ENCODE measurements at regions not wholly inside any gene's neighbourhood (a gene's known extent, or its start where the extent isn't known, plus 50 kb on each side); places are given as distances from the start of the nearest gene placed in this dataset.
A peak's percentile ranks its signal among the peaks of the same experiment; 100 is the strongest.
"Not testable (repeated sequence)": the region's sequence is repeated elsewhere in the genome, so short reads cannot be mapped to it uniquely, and the experiment has no call there.

- DNase-seq (ENCODE audit: low spot score) (no peak), FAIRE-seq (no peak)
Observed at GRCh38 chr11:92122561-92122960, 102.1 kb upstream of the FAT3 start.

DNA sequence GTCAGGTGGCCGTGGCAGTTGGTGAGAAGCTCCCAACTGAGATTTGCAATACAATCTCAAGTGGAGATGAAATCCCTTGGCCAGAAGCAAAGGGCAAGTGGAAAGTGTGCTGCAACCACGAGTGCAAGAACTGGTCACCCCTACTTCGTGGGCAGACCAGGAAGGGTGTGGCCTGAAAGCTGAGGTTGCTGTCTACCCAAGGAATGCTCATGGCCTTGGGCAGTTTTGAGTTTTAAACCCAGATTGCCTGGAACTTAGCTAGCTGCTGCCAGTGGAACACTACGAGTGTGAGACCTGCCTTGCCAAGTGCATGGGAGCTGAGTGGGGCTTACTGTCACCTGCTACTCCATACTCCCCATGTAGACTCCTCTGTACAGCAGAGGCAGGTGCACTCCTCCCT is 113.3 kb upstream of the FAT3 start:
- FAIRE-seq (no peak), DNase-seq (ENCODE audit: low spot score) (no peak)

- no peak for DNase-seq (ENCODE audit: low spot score)
- FAIRE-seq, result no peak
Observed at GRCh38 chr11:92109466-92109865, 115.2 kb upstream of the FAT3 start.

DNA sequence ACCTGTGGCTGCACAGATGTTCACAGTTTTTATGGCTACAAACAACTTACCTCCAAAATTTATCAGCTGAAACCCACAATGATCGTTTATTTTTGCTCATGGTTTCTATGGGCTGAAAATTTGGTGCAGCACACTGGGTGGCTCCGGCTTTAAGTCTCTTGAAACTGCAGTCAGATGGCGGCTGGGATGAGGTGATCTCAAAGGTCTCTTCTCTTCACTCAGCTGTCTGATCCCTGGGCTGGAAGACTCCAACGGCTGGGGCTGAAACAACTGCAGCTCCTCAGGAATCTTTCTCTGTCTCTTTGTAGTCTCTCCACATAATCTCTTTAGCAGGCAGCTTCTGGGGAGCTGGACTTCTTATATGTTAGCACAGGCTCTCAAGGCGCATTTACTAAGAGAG is 117.3 kb upstream of the FAT3 start:
- no peak for DNase-seq (ENCODE audit: low spot score)
- FAIRE-seq, result no peak

DNA sequence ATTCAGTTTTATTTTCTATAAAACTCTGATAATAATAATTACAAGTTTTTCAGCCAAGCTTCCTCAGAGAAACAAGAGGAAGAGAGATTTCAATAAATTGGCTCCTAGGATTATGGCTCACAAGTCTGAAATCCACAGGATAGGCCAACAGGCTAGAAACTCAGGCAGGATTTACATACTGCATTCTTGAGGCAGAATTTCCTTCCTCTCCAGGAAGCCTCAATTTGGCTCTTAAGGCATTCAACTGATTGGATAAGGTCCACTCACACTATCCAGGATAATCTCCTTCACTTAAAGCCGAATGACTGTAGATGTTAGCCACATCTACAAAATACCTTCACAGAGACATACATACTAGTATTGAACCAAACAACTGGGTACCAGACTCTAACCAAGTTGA is 120.3 kb upstream of the FAT3 start:
- no peak for FAIRE-seq
- no peak for DNase-seq (ENCODE audit: low spot score)

GRCh38 chr11:92101920-92102319 is 122.7 kb upstream of the FAT3 start:
- no peak for DNase-seq (ENCODE audit: low spot score)
- FAIRE-seq, result no peak

GRCh38 chr11:92099183-92099582 is 125.4 kb upstream of the FAT3 start:
- DNase-seq (ENCODE audit: low spot score) (no peak), FAIRE-seq (no peak)

DNA sequence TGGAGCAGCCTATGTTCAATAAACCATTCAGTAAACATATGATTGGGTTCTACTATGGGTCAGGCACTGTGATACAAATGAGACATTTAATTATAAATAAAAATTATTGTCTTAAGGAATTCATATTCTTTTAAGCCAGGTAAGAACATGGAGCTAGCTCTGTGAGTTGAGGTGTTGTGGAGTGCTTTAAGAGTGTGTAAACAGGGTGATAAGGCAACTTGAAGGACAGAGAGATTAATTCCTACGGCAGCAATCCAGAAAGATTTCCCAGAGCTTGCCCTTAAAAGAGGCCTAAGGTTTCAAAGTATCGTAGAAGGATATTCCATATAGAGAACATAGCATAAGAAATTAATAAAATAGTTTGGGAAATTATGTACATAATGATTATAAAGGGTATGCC is 126.4 kb upstream of the FAT3 start:
- FAIRE-seq (no peak), DNase-seq (ENCODE audit: low spot score) (no peak)

DNA sequence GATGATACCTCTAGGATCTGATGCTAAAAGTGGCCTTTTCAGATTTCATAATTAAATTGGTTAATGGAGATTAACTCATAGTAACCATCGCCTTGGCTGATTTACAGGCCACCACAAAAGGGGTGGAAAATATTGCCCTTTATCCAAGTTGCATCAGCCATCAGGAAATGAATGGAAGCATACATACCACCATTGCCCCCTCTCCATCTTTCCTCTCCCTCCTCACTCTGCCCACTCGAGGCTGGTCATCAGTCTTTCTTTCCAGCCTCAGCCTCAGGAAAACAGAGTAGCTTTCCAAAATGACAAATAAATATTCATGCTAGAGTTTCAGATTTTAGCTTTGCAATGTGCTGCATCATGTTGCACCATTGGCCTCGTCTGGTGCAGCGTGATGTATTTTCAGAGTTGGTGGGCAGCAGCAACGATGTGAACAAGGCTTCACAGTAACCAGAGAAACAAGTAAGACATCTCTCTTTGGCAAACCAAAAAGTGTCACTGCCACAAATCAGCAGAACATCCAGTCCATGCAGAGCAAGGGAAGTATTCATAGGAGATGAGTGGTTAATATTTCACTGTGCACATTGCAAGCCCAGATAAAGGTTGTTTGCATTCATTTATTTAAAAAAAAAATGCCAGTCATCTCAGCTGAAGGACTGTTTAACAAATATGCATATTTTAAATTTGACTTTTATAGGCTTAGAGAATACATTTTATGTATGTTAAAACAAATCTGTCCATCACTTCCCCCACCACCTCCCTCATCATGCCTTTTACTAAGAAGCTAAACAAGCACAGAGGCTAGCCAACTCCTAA is 136.7 kb upstream of the FAT3 start:
- no peak for FAIRE-seq
- no peak for DNase-seq (ENCODE audit: low spot score)

GRCh38 chr11:92083123-92083522 is 141.5 kb upstream of the FAT3 start:
- FAIRE-seq (peak; percentile 5), DNase-seq (ENCODE audit: low spot score) (no peak)

GRCh38 chr11:92082652-92083051 is 142.0 kb upstream of the FAT3 start:
- no peak for FAIRE-seq
- DNase-seq (ENCODE audit: low spot score), result no peak

- FAIRE-seq, result not testable (repeated sequence)
Observed at GRCh38 chr11:92074498-92074897, 150.1 kb upstream of the FAT3 start.

GRCh38 chr11:92071660-92072059 is 153.0 kb upstream of the FAT3 start:
- FAIRE-seq (no peak), DNase-seq (ENCODE audit: low spot score) (no peak)

More at GRCh38 chr11:92074498-92074897, 150.1 kb upstream of the FAT3 start:
- not testable (repeated sequence) for DNase-seq (ENCODE audit: low spot score)

DNA sequence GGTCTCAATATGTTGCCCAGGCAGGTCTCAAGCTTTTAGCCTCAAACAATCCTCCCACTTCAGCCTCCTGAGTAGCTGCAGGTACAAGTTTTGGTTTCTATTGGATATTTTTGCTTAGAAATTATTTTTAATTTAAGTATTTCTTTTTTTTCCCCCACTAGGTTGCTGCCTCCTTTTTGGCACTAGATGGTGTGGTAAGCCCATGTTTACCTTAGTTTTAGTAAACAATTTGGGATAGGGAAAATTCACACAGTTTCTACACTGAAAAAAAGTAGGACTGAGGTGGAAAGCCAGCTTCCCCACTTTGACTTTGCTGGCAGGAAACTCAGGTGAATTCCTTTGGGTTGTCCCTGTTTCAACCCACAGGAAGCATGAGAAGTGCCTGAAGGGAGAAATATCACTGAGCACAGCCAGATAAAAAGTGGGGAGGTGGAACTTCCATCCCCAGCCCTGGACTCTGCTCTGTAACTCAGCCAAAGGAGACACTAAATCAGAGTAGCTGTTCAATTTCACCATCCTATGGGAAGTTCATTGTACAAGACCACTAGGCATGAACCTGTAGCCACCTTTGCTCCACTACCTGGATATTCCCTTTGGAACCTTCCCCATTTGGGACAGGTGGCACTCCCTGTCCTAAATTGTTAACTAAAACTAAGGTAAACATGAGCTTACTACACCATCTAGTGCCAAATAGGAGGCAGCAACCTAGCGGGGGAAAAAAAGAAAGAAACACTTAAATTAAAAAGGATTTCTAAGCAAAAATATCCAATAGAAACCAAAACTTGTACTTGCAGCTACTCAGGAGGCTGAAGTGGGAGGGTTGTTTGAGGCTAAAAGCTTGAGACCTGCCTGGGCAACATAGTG is 154.4 kb upstream of the FAT3 start:
- no peak for DNase-seq (ENCODE audit: low spot score)

GRCh38 chr11:92067016-92067415 is 157.6 kb upstream of the FAT3 start:
- DNase-seq (ENCODE audit: low spot score), result no peak
- no peak for FAIRE-seq

More for the DNA sequence above, 154.4 kb upstream of the FAT3 start:
- no peak for FAIRE-seq

DNA sequence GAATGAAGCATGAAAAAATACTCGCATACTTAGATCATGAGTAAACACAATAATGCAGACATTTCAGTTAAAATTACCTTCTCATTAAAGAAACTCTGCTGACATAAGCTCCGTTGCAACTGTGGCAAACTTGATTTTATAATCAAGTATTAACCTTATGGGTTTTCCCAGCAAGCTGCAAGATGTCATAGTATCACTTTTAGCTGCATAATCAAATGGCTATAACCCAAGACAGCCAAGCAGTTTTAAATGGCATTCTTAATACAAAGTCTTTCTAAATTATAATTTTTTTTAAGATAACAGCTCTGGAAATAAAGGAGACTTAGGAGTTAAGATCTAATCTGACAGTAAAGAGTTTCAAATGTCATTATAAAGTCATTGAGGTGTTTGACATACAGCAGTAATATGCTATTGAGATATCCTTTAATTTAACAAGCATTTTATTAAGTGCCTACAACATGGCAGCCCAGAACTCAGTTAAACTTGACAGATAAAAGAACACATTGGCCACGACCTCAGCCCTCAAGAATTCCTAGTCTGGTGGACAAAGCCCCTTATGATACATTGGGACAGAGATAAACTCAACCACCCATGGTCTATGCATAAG is 163.1 kb upstream of the FAT3 start:
- DNase-seq (ENCODE audit: low spot score) (no peak), FAIRE-seq (no peak)

- FAIRE-seq (no peak), DNase-seq (ENCODE audit: low spot score) (no peak)
Observed at GRCh38 chr11:92057849-92058442, 166.7 kb upstream of the FAT3 start.

DNA sequence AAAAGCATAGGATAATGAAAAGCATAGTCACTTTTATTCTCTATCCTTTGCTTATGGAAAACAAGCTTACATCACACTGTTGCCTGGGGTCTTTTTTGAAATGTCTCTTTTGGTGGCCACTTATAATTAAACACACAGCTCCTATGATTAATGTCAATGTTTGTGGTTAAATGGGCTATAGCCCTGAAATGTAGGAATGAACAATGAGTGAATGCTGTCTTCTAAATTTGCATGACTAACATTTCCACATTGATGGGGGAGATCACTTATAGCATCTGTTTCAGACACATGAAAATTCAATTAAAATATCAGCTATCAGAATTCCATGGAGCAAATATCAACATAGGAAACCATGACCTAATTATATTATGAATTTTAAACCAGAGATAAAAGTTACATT is 171.4 kb upstream of the FAT3 start:
- DNase-seq (ENCODE audit: low spot score), result no peak
- FAIRE-seq, result no peak

GRCh38 chr11:92050305-92050704 is 174.3 kb upstream of the FAT3 start:
- FAIRE-seq (no peak), DNase-seq (ENCODE audit: low spot score) (no peak)

DNA sequence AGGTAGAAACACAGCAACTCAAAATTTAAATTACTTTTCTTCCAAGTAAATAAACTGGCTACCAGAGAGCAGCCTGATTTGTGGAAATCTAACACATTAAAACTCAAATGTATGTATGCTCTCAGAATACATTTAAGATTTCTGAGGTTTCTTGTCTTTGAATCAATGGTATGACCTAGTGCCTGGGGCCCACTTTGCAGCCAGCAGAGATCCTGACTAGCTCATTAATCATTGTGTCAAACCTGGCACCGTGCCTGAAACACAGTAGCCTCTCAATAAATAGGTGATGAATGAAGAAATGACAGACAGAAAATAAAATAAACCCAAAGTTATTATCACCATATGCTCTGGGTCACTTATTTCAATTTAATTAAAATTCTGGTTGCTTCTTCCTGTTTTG is 176.2 kb upstream of the FAT3 start:
- peak; percentile 16 for DNase-seq (ENCODE audit: low spot score)
- no peak for FAIRE-seq

- DNase-seq (ENCODE audit: low spot score), result no peak
- no peak for FAIRE-seq
Observed at GRCh38 chr11:92046103-92046502, 178.5 kb upstream of the FAT3 start.

GRCh38 chr11:92045301-92045700 is 179.3 kb upstream of the FAT3 start:
- DNase-seq (ENCODE audit: low spot score) (no peak), FAIRE-seq (no peak)

Data from urothelium cell line (cell line).